ENCODE measurements at regions not wholly inside any gene's neighbourhood (a gene's known extent, or its start where the extent isn't known, plus 50 kb on each side); places are given as distances from the start of the nearest gene placed in this dataset.

DNA sequence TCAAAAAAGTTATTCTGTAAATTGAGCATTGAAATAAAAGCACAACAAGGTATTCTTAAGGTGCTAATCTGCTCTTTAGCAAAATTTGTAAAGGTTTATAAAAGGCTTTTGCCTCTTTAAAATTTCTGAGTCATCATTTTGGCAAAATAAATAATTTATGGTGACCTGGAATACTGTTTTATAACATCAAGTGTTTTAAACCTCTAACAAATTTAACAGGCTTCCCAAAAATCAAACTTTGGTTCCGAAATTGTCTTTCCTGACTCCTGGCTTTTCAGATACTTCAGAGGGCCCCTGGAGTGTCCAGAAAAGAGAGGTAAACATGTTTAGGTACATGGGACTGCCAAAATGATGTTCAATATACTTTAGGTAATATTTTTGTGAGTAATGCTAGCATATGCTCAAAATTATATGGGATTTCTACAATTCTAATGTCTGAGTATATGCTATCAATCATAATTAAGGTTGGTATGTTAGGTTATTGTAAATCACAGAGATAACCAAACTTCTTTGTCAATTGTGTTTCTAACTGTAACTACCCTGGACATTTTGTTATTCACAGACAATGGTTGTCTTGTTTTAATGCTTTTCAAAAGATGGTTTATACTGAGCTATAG is 160.3 kb upstream of the OLIG3 start:
- Mint-ChIP-seq H3K9me3 (ENCODE audit: unreplicated experiment) (no peaks in the 10 kb centered on the region), H3K4me1 (ENCODE audit: insufficient read depth, unreplicated experiment) (no peaks in the 10 kb centered on the region), H3K4me3 (ENCODE audit: unreplicated experiment) (no peak overlapping the region), H3K36me3 (ENCODE audit: insufficient read depth, unreplicated experiment) (no peaks in the 10 kb centered on the region), H3K27me3 (ENCODE audit: insufficient read depth, unreplicated experiment) (no peaks in the 10 kb centered on the region), H3K27ac (ENCODE audit: low read depth, unreplicated experiment) (no peak overlapping the region)
- DNase-seq (ENCODE audit: unreplicated experiment), result no peak
- POLR2A ChIA-PET, result no interaction called here
- no TSS peak for BruUV-seq (replicated peaks)
- intact Hi-C loops (cut with micrococcal nuclease), result no loop called here
- CTCF ChIA-PET, result interaction anchor here (0.5 to 1.0 kb wide), 3 partner anchors 15 to 361 kb away, joined by 3 read pairs; no protein-coding TSS in a partner anchor
- no peak for TF ChIP-seq CTCF (IDR thresholded peaks at IDR 0.05; ENCODE audit: unreplicated experiment)

DNA sequence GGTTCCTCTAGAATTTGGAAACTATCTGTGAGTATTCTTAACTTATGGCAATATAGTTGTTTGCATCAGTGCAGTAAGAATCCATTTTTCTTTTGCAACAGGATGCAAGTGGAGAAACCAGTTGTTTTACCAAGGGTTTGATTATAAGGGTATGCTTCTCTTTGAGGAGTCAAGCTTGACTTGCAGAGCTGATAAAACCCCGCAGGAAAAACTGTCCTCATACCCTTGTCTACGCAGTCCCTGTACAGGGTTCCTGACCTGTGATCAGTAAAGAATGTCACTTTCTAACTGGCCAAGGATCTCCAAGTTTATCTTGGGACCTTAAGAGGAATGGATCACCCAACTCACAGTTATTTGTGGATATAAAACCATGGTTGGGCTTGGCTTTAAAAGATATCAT is 161.1 kb upstream of the OLIG3 start:
- Mint-ChIP-seq H3K4me3 (ENCODE audit: unreplicated experiment) (no peak overlapping the region), H3K4me1 (ENCODE audit: insufficient read depth, unreplicated experiment) (no peaks in the 10 kb centered on the region), H3K27ac (ENCODE audit: low read depth, unreplicated experiment) (no peak overlapping the region), H3K36me3 (ENCODE audit: insufficient read depth, unreplicated experiment) (no peaks in the 10 kb centered on the region), H3K27me3 (ENCODE audit: insufficient read depth, unreplicated experiment) (no peaks in the 10 kb centered on the region), H3K9me3 (ENCODE audit: unreplicated experiment) (no peaks in the 10 kb centered on the region)
- intact Hi-C loops (cut with micrococcal nuclease), result no loop called here
- no peak for TF ChIP-seq CTCF (IDR thresholded peaks at IDR 0.05; ENCODE audit: unreplicated experiment)
- POLR2A ChIA-PET, result no interaction called here
- no TSS peak for BruUV-seq (replicated peaks)
- no peak for DNase-seq (ENCODE audit: unreplicated experiment)
- CTCF ChIA-PET, result interaction anchor here (0.5 to 0.6 kb wide), 2 partner anchors 278 to 348 kb away, joined by 3 read pairs; no protein-coding TSS in a partner anchor

DNA sequence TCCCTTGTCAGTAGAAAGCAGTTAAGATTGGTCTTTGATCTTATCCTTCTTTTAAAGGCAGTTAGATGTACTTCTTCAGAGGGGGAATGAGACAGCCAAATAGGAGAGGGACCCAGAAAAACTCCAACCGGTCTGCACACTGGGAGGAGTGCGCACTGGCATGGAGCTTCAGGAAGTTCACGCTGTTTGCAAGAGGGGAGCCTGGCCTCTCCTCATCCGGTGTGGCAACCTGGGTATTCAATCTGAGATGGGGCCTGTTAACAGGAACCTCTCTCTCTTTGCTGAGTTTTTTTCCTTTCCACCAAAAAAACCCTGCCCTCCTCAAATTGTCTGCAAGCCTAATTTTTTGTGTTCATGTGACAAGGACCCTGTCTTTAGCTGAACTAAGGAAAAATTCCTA is 162.5 kb upstream of the OLIG3 start:
- Mint-ChIP-seq H3K9me3 (ENCODE audit: unreplicated experiment) (no peaks in the 10 kb centered on the region), H3K27me3 (ENCODE audit: insufficient read depth, unreplicated experiment) (no peaks in the 10 kb centered on the region), H3K4me3 (ENCODE audit: unreplicated experiment) (no peak overlapping the region), H3K27ac (ENCODE audit: low read depth, unreplicated experiment) (no peak overlapping the region), H3K4me1 (ENCODE audit: insufficient read depth, unreplicated experiment) (no peaks in the 10 kb centered on the region), H3K36me3 (ENCODE audit: insufficient read depth, unreplicated experiment) (no peaks in the 10 kb centered on the region)
- ChIA-PET POLR2A (interaction anchor here (0.7 kb wide), 1 partner anchor 104 kb away, joined by 3 read pairs; no protein-coding TSS in a partner anchor), CTCF (interaction anchor here (0.5 kb wide), 1 partner anchor 447 kb away, joined by 3 read pairs; no protein-coding TSS in a partner anchor)
- no peak for DNase-seq (ENCODE audit: unreplicated experiment)
- no TSS peak for BruUV-seq (replicated peaks)
- no peak for TF ChIP-seq CTCF (IDR thresholded peaks at IDR 0.05; ENCODE audit: unreplicated experiment)
- intact Hi-C loops (cut with micrococcal nuclease), result no loop called here

DNA sequence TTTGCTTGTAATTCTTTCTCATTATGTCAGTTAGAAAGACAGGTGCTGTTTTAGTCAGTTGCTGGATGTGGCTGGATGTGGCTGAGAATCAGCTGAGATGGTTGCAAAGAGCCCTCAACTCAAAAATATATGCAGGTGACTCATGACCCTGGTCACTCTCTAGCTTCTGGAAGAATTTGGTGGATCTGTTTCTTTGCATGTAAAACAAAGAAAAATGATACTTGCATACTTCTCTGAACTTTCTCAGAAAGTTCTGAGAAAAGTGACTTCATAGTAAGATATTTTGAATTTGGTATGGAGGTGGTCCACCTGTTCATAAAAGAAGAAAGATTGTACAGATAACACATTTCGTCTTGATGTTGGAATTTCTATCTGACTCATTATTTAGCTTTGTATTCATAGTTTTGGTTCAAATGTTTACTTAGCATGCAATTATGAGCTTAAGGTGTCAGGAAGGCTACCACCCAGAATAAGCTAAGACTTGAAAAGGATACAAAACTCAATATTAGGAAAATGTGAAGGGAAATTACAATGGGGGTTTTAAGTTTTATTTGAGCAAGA is 163.2 kb upstream of the OLIG3 start:
- Mint-ChIP-seq H3K9me3 (ENCODE audit: unreplicated experiment) (no peaks in the 10 kb centered on the region), H3K27ac (ENCODE audit: low read depth, unreplicated experiment) (no peak overlapping the region), H3K36me3 (ENCODE audit: insufficient read depth, unreplicated experiment) (no peaks in the 10 kb centered on the region), H3K4me1 (ENCODE audit: insufficient read depth, unreplicated experiment) (no peaks in the 10 kb centered on the region), H3K4me3 (ENCODE audit: unreplicated experiment) (no peak overlapping the region), H3K27me3 (ENCODE audit: insufficient read depth, unreplicated experiment) (no peaks in the 10 kb centered on the region)
- ChIA-PET CTCF (interaction anchor here (0.7 to 1.0 kb wide), 2 partner anchors 318 to 345 kb away, joined by 4 read pairs; no protein-coding TSS in a partner anchor), POLR2A (interaction anchor here (0.7 kb wide), 2 partner anchors 30 to 103 kb away, joined by 3 read pairs; no protein-coding TSS in a partner anchor)
- no TSS peak for BruUV-seq (replicated peaks)
- intact Hi-C loops (cut with micrococcal nuclease), result no loop called here
- no peak for TF ChIP-seq CTCF (IDR thresholded peaks at IDR 0.05; ENCODE audit: unreplicated experiment)
- no peak for DNase-seq (ENCODE audit: unreplicated experiment)

All from MCF 10A (cell line).